ENCODE measurements at regions not wholly inside any gene's neighbourhood (a gene's known extent, or its start where the extent isn't known, plus 50 kb on each side); places are given as distances from the start of the nearest gene placed in this dataset.

DNA sequence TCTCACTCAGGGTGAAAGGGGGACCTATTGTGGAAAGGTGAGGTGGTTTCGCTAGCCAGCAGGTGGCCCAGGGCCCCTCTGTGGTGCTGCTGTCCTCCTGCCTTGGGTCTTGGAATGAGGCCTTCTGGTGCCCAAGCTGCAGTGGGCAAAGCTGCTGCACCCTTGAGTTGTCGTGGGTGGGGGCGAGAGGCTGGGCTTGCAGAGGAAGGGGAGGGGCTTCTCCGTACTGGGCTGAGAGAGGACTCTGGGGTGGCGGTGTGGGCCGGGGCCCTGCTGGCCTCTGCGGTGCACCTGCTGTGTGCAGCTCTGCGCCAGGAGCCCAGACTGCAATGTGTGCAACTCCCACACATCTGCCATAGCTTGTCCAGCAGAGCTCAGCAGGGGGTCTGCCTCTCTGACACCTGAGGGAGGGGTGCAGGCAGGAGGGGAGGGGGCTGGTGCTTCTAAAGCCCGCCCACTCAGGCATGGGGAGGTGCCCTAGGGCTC lies 145.8 kb downstream of the KIF26A start:
- Histone ChIP-seq H3K4me3 (ENCODE audit: low read depth, low read length) (no peak overlapping the region), H3K27ac (ENCODE audit: extremely low read depth, low read depth, low read length) (no peak overlapping the region), H3K4me1 (ENCODE audit: control insufficient read depth, insufficient read depth, low read length) (no peaks in the 10 kb centered on the region), H3K9me3 (ENCODE audit: control insufficient read depth, insufficient read depth, low read depth, low read length) (no peaks in the 10 kb centered on the region), H3K36me3 (ENCODE audit: control insufficient read depth in 2 of 2, insufficient read depth in 1 of 2, low read length in 2 of 2) (no peaks in the 10 kb centered on the region)
- TF ChIP-seq ZFHX2 (tag by site-specific recombination; conservative IDR thresholded peaks at IDR 0.05) (peak; percentile 86), EGR2 (tag by site-specific recombination; IDR thresholded peaks at IDR 0.05; ENCODE audit: low read depth) (peak; percentile 75), ZIC2 (tag by site-specific recombination; IDR thresholded peaks at IDR 0.05) (peak; percentile 81), ZNF768 (tag by site-specific recombination; IDR thresholded peaks at IDR 0.05) (no peak), GLIS2 (tag by site-specific recombination; IDR thresholded peaks at IDR 0.05) (peak; percentile 59)
- TF ChIP-seq, protein P1, sequence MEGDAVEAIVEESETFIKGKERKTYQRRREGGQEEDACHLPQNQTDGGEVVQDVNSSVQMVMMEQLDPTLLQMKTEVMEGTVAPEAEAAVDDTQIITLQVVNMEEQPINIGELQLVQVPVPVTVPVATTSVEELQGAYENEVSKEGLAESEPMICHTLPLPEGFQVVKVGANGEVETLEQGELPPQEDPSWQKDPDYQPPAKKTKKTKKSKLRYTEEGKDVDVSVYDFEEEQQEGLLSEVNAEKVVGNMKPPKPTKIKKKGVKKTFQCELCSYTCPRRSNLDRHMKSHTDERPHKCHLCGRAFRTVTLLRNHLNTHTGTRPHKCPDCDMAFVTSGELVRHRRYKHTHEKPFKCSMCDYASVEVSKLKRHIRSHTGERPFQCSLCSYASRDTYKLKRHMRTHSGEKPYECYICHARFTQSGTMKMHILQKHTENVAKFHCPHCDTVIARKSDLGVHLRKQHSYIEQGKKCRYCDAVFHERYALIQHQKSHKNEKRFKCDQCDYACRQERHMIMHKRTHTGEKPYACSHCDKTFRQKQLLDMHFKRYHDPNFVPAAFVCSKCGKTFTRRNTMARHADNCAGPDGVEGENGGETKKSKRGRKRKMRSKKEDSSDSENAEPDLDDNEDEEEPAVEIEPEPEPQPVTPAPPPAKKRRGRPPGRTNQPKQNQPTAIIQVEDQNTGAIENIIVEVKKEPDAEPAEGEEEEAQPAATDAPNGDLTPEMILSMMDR (tag by site-specific recombination; IDR thresholded peaks at IDR 0.05): 0 out of 2 replicates have a peak, but pooled peaks have one; percentile 10
- TF ChIP-seq, protein P2, sequence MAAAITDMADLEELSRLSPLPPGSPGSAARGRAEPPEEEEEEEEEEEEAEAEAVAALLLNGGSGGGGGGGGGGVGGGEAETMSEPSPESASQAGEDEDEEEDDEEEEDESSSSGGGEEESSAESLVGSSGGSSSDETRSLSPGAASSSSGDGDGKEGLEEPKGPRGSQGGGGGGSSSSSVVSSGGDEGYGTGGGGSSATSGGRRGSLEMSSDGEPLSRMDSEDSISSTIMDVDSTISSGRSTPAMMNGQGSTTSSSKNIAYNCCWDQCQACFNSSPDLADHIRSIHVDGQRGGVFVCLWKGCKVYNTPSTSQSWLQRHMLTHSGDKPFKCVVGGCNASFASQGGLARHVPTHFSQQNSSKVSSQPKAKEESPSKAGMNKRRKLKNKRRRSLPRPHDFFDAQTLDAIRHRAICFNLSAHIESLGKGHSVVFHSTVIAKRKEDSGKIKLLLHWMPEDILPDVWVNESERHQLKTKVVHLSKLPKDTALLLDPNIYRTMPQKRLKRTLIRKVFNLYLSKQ (tag by site-specific recombination; IDR thresholded peaks at IDR 0.05; ENCODE audit: borderline replicate concordance): no peak
- POLR2A ChIA-PET: no interaction called here
- CTCF ChIA-PET: interaction anchor here (0.8 kb wide), 1 partner anchor 9 kb away, joined by 3 read pairs; no protein-coding TSS in a partner anchor

DNA sequence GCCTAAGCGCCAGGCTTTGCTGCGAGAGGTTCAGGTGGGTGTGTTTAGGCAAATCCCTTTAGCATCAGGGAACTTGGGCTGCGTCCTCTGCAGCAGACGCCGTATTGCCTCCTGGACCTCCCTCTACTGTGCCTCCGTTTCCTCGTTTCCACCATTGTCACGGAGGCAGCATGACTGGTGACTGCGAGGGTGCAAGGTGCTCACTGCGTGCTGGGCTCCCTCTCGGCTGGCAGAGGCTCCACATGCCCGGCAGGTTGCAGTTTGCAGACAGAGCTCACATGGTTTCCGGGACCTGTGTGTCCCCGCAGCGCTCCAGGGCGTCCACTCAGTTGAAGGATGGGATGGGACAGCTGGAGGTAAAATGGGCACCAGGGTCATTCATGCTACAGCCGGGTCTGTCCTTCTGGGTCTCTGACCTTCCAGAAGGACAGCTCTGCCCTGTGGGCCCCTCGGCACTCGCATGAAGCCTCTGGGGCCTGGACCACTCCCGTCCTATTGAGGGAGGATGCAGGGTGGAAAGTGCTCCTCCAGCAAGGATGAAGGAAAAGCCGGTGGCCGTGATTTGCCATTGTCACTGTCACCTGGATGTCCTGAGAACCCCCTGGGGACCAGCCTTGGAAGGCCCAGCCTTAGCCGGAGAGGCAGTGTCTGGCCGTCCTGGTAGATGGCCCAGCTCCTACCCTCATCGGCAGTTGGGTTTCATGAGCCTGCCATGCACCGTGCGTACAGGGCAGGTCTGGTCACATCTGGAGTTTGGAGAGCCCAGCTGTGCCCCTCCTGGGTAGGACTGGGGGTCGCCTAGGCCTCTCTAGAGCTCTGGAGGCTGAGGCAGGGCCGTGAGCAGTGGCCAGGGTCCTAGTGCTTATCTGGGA lies 146.5 kb downstream of the KIF26A start:
- Histone ChIP-seq H3K4me1 (ENCODE audit: control insufficient read depth, insufficient read depth, low read length) (no peaks in the 10 kb centered on the region), H3K4me3 (ENCODE audit: low read depth, low read length) (no peak overlapping the region), H3K36me3 (ENCODE audit: control insufficient read depth in 2 of 2, insufficient read depth in 1 of 2, low read length in 2 of 2) (no peaks in the 10 kb centered on the region), H3K9me3 (ENCODE audit: control insufficient read depth, insufficient read depth, low read depth, low read length) (no peaks in the 10 kb centered on the region), H3K27ac (ENCODE audit: extremely low read depth, low read depth, low read length) (no peak overlapping the region)
- ChIA-PET POLR2A (no interaction called here), CTCF (no interaction called here)
- TF ChIP-seq ZNF23 (tag by site-specific recombination; IDR thresholded peaks at IDR 0.05; ENCODE audit: borderline replicate concordance): no peak
- TF ChIP-seq, protein P3, sequence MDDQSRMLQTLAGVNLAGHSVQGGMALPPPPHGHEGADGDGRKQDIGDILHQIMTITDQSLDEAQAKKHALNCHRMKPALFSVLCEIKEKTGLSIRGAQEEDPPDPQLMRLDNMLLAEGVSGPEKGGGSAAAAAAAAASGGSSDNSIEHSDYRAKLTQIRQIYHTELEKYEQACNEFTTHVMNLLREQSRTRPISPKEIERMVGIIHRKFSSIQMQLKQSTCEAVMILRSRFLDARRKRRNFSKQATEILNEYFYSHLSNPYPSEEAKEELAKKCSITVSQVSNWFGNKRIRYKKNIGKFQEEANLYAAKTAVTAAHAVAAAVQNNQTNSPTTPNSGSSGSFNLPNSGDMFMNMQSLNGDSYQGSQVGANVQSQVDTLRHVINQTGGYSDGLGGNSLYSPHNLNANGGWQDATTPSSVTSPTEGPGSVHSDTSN (CRISPR knock-in tag; IDR thresholded peaks at IDR 0.05): no peak
- no peak for TF ChIP-seq ZNF423 (tag by site-specific recombination; IDR thresholded peaks at IDR 0.05)
- no peak for TF ChIP-seq ZNF138 (tag by site-specific recombination; IDR thresholded peaks at IDR 0.05; ENCODE audit: borderline replicate concordance)
- no peak for TF ChIP-seq GLIS1 (tag by site-specific recombination; IDR thresholded peaks at IDR 0.05)
- TF ChIP-seq ZBTB7A (tag by site-specific recombination; IDR thresholded peaks at IDR 0.05; ENCODE audit: low read depth): no peak
- no peak for TF ChIP-seq ZNF433 (tag by site-specific recombination; IDR thresholded peaks at IDR 0.05; ENCODE audit: low read depth)
- no peak for TF ChIP-seq MZF1 (tag by site-specific recombination; IDR thresholded peaks at IDR 0.05; ENCODE audit: borderline replicate concordance)

DNA sequence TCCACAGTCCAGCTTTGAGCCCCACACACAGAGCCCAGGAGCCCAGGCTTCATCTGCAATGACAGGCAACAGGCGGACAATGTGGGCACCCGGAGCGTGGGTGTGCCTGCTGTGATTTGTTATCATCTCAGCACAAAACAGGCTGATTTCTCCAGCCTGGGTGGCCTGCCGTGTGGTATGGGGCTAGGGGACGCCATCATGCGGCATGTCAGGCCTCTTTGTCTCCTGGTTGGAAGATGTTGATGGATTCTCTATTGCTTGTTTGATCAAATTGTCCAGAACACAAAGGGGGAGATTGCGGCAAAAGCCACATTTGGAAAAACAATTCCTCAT lies 147.1 kb downstream of the KIF26A start:
- ChIA-PET CTCF (no interaction called here), POLR2A (no interaction called here)
- Histone ChIP-seq H3K4me3 (ENCODE audit: low read depth, low read length) (no peak overlapping the region), H3K9me3 (ENCODE audit: control insufficient read depth, insufficient read depth, low read depth, low read length) (no peaks in the 10 kb centered on the region), H3K4me1 (ENCODE audit: control insufficient read depth, insufficient read depth, low read length) (no peaks in the 10 kb centered on the region), H3K27ac (ENCODE audit: extremely low read depth, low read depth, low read length) (no peak overlapping the region), H3K36me3 (ENCODE audit: control insufficient read depth in 2 of 2, insufficient read depth in 1 of 2, low read length in 2 of 2) (no peaks in the 10 kb centered on the region)
- TF ChIP-seq ZNF221 (tag by site-specific recombination; IDR thresholded peaks at IDR 0.05; ENCODE audit: borderline replicate concordance) (no peak), EGR2 (tag by site-specific recombination; IDR thresholded peaks at IDR 0.05; ENCODE audit: low read depth) (peak; percentile 60), ZFHX2 (tag by site-specific recombination; conservative IDR thresholded peaks at IDR 0.05) (peak; percentile 58), ZNF223 (tag by site-specific recombination; IDR thresholded peaks at IDR 0.05) (no peak), ZNF302 (tag by site-specific recombination; IDR thresholded peaks at IDR 0.05; ENCODE audit: low read depth) (no peak), ZNF214 (tag by site-specific recombination; IDR thresholded peaks at IDR 0.05; ENCODE audit: borderline replicate concordance) (no peak), ZNF660 (tag by site-specific recombination; IDR thresholded peaks at IDR 0.05) (no peak)
- TF ChIP-seq, protein P4, sequence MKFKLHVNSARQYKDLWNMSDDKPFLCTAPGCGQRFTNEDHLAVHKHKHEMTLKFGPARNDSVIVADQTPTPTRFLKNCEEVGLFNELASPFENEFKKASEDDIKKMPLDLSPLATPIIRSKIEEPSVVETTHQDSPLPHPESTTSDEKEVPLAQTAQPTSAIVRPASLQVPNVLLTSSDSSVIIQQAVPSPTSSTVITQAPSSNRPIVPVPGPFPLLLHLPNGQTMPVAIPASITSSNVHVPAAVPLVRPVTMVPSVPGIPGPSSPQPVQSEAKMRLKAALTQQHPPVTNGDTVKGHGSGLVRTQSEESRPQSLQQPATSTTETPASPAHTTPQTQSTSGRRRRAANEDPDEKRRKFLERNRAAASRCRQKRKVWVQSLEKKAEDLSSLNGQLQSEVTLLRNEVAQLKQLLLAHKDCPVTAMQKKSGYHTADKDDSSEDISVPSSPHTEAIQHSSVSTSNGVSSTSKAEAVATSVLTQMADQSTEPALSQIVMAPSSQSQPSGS (tag by site-specific recombination; IDR thresholded peaks at IDR 0.05; ENCODE audit: low read depth): no peak
- TF ChIP-seq, protein P5, sequence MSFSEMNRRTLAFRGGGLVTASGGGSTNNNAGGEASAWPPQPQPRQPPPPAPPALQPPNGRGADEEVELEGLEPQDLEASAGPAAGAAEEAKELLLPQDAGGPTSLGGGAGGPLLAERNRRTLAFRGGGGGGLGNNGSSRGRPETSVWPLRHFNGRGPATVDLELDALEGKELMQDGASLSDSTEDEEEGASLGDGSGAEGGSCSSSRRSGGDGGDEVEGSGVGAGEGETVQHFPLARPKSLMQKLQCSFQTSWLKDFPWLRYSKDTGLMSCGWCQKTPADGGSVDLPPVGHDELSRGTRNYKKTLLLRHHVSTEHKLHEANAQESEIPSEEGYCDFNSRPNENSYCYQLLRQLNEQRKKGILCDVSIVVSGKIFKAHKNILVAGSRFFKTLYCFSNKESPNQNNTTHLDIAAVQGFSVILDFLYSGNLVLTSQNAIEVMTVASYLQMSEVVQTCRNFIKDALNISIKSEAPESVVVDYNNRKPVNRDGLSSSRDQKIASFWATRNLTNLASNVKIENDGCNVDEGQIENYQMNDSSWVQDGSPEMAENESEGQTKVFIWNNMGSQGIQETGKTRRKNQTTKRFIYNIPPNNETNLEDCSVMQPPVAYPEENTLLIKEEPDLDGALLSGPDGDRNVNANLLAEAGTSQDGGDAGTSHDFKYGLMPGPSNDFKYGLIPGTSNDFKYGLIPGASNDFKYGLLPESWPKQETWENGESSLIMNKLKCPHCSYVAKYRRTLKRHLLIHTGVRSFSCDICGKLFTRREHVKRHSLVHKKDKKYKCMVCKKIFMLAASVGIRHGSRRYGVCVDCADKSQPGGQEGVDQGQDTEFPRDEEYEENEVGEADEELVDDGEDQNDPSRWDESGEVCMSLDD (tag by site-specific recombination; IDR thresholded peaks at IDR 0.05): no peak

All from HEK293 (cell line).